GM12891 (cell line): ENCODE measurements at regions not wholly inside any gene's neighbourhood (a gene's known extent, or its start where the extent isn't known, plus 50 kb on each side); places are given as distances from the start of the nearest gene placed in this dataset.

ENCODE experiments used
- DNase-seq: peaks from one replicate; pipeline ENCODE4 v3.0.0; 2011; ENCODE audit warnings: low spot score; ENCODE audit not compliant: insufficient read length
- FAIRE-seq: peaks from 2 replicates; lab custom pipeline; 2011; peaks lifted over from hg19 to GRCh38; lab: Jason Lieb, UNC
- PAX5 ChIP-seq: IDR thresholded peaks from 2 replicates; pipeline ENCODE4 v1.6.1; 2011; ENCODE audit warnings: low read length, moderate library complexity, mild to moderate bottlenecking; ENCODE audit not compliant: insufficient read depth, severe bottlenecking
- POLR2A ChIP-seq: IDR thresholded peaks from 2 replicates; pipeline ENCODE4 v1.6.1; 2011; ENCODE audit warnings: low read depth, low read length, control low read depth
- POLR2AphosphoS5 ChIP-seq: IDR thresholded peaks from 2 replicates; pipeline ENCODE4 v1.6.1; 2011; ENCODE audit warnings: low read depth, low read length, control low read depth
- POU2F2 ChIP-seq: IDR thresholded peaks from 2 replicates; pipeline ENCODE4 v1.6.1; 2011; ENCODE audit warnings: low read depth, mild to moderate bottlenecking, control low read depth, low read length, moderate library complexity
- SPI1 ChIP-seq: IDR thresholded peaks from 2 replicates; pipeline ENCODE4 v1.6.1; 2011; ENCODE audit warnings: low read depth, low read length, control low read depth
- TAF1 ChIP-seq: IDR thresholded peaks from 2 replicates; pipeline ENCODE4 v1.6.1; 2011; ENCODE audit warnings: low read depth, low read length, control low read depth

DNA sequence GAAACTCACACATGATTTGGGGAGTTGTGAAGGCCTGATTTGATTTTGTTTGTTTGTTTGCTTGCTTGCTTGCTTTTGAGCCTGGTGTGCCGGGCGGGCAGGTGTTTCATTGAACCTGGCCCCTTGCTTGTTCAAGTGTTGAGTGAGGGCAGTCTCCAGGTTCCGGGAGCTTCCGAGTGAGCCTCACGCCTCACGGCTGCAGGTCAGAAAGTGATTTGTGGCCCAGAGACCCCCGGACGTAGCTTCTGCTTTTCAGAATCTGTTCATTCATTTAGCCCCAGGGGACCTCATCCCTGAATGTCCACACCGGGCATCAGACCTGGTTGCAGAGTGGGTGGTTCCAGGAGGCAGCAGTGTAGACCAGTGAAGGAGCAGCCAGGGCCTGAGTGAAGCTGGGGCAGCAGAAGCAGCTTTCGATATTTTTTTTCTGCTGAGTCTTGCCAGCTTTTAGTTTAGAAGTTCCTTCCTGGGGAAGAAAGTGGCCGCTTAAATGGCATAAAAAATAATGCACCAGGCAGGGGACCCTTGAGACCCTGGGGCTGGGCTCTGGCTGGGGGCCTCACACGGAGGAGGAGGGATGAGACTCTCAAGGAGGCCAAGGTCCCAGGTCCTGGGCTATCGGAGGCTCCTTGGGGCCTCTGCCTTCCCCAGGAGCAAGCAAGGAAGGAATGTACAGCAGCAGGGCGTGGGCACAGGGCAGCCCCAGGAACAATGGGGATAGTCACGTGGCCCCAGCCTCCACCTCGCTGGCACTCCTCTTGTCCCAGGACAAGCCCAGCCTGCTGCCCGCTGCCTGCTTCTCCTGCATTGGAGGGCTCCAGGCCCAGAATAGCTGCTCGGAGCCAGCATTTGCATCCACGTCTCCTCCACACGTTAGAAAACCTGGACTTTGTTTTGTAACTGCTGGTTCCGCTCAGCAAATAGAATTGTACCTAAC, 89.2 kb upstream of the BHLHE23 start:
- DNase-seq (no peak), FAIRE-seq (no peak)
- no peak for TF ChIP-seq PAX5
- TF ChIP-seq POU2F2: no peak
- no peak for TF ChIP-seq SPI1
- no peak for TF ChIP-seq POLR2A
- no peak for TF ChIP-seq TAF1
- TF ChIP-seq POLR2AphosphoS5: no peak

DNA sequence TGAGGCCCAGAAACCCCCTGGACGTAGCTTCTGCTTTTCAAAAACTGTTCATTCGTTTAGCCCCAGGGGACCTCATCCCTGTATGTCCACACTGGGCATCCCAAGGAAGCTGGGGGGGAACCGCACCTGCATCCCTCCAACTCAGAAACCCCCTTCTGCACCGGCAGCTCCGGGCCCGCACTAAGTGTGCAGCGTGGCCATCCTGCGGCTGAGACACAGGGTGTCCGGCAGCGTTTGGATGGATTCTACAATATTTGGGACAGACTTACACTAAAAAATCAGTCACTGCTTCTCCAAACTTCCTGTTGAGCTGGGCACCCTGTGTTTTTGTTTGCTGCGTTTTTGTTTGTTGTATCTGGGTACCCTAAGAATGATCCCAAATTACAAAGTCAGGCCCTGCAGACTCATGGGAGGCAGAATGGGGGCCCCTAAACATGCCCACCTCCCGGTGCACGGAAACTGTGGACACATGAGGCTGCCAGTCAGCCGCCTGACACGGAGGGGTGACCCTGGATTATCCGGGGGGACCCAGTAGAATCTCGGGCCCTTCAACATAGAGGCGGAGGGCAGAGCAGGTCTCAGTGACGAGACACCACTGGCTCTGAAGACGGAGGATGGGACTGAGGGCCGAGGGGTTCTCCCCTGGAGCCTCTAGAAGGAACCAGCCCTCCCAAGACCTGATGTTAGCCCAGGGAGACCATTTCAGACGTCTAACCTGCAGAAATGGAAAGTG, 88.2 kb upstream of the BHLHE23 start:
- FAIRE-seq (no peak), DNase-seq (no peak)
- no peak for TF ChIP-seq PAX5
- no peak for TF ChIP-seq POLR2A
- no peak for TF ChIP-seq POU2F2
- no peak for TF ChIP-seq TAF1
- no peak for TF ChIP-seq SPI1
- no peak for TF ChIP-seq POLR2AphosphoS5

DNA sequence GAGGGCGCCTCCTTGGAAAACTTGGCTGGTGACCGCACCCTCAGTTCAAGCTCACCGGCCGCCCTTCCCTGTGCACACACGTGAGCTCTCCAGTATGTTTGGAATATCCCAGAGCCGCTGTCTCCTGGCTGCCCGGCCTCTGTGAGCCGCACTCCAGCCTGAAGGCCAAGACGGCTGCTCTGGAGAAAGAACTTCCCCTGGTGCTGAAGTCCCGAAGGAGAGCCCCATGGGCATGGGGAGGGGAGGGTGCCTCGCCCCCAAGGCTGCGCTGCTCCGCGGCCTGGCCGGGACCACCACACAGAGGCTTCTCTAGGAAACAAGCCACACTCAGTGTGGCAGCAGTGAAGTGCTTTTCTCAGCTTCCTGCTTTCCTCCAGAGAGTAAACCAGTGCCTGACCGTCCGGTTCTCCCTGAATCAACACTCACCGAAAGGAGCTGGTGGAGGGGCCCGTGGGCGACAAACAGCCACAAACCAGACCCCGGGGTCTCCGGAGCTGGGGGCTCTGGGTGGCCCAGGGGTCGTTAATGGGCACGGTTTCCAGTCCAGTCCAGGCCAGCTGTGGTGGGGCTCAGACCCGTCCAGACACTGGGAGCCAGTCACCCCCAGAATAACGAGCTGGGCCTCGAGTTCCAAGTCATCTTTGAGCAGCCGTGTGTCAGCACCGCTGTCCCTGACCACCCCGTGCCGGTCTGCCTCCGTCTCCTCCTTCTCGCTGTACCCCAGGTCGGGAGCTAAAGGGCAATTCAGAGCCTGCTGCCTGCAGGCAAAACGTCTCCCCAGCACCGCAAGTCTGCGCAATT, 87.4 kb upstream of the BHLHE23 start:
- DNase-seq (no peak), FAIRE-seq (no peak)
- TF ChIP-seq TAF1 (no peak), PAX5 (no peak), POU2F2 (no peak), POLR2AphosphoS5 (no peak), SPI1 (no peak), POLR2A (no peak)

DNA sequence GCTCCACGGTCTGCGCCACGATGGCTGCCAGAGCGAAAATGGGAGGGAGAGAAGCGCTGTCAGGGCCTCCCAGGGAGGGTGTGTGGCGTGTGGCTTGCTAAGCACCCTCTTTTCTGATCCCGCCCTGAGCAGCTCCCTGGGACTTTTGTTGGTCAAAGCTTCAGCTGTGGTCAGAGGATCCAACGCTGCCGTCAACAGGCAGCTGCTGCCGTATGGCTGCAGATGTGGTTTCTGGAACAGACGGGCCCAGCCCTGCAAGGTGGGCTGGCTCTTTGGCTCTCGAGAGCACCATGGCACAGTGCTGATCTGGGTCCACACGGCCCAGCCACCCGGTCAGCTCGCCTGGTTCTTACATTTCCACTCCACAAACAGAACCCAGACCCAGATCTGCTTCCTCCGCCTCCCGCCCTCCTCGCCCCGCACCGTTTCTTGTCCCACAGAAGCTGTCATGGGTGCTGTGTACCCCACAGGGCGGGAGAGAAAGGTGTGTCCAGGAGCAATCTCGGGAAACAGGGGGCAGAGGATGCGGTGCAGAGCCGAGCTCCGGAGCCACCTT, 86.0 kb upstream of the BHLHE23 start:
- FAIRE-seq (no peak), DNase-seq (no peak)
- TF ChIP-seq POLR2A (no peak), SPI1 (no peak), TAF1 (no peak), POLR2AphosphoS5 (no peak)

DNA sequence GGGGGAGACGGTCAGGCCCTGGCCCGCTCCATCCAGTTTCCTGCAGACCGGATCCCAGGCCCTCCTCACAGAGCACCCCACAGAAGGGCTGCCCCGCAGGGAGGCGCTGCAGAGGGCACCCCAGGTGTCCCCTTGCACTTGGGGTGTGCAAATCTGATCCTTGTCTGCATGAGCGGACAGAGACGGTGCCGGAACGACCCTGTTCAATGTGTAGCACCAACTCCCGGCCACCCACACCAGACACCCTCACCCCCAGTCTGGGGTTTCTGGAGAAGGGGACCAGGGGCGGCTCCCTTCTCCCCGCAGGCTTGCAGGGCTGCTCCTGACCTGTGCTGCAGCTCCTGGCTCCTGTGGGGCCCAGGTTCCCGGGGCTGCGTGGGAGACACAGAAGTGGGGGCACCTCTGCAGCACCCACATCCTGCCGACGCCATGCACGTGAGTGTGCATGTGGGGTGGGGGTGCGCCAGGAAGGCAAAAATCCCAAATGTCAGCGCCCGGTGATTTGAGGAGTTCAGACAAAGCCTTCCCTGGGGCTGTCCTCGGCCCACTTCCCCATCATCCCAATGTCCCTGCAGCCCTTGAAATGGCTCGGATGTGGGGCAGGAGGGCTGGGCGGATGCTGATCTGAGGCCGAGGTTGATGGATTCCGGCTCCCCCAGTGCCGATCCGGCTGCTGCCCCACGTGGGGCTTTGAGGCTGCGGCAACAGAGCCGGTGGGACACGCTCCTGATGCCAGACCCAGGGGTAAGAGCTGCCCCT, 85.3 kb upstream of the BHLHE23 start:
- DNase-seq: no peak
- TF ChIP-seq POLR2AphosphoS5 (no peak), POLR2A (no peak), SPI1 (no peak), POU2F2 (no peak), TAF1 (no peak), PAX5 (no peak)
- no peak for FAIRE-seq

DNA sequence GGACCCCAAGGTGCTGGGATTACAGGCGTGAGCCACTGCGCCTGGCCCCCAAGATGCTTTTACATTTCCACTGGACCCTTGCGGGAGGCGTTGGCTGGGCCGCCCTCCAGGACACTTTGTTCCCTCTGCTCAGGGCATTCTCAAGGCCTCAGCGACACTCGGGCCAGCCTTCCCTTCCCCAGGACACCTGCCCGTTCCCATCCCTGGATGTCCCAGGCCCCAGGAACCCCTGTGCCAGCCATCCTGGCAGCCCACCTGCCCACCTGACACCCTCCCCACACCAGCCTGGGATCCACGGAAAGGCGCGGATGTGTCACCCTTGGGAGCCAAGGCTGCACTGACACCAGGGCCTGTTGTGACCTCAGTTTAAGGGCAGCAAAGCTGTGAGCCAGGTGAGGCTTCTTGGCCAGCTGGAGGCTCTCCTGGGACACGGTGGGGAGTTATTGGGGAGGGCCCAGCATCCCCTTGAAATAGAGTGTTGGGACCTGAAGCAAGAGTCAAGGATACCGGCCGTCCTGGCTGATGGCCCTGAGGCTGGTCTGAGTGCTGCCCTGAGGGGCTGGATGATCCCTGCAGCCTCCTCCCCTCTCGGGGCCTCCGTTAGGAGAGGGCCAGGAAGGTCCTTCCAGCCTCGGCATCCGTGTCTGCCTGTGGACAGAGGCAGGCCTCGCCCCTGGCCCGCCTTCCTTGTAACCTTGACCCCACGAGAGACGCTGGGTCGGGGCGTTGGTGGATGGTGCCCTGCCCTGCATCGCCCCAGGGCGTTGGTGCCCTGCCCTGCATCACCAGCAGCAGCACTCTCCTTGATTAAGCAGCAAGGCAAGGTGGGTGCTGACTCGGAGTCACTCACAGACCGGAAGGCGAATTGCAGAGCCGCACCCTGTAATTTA, 84.2 kb upstream of the BHLHE23 start:
- DNase-seq (no peak), FAIRE-seq (no peak)
- TF ChIP-seq TAF1: no peak

DNA sequence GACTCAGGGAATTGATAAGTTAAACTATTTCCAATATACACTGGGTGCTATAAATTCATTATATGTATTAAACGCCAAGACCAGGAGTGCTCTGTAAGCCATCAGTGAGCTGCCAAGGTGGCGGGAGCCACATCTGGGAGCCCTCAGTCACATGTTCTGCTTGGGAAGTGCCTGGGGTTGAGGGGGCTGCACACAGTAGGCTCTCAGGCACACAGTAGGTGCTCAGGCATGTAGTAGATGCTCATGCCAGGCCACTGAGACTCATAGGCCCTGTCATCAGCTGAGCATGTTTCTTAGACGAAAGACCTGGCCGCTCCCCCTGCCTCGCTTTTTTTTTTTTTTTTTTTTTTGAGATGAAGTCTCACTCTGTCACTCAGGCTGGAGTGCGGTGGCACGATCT, 83.3 kb upstream of the BHLHE23 start:
- DNase-seq (no peak), FAIRE-seq (no peak)
- TF ChIP-seq TAF1: no peak
- no peak for TF ChIP-seq PAX5
- TF ChIP-seq POLR2AphosphoS5: no peak
- no peak for TF ChIP-seq SPI1
- TF ChIP-seq POLR2A: no peak

DNA sequence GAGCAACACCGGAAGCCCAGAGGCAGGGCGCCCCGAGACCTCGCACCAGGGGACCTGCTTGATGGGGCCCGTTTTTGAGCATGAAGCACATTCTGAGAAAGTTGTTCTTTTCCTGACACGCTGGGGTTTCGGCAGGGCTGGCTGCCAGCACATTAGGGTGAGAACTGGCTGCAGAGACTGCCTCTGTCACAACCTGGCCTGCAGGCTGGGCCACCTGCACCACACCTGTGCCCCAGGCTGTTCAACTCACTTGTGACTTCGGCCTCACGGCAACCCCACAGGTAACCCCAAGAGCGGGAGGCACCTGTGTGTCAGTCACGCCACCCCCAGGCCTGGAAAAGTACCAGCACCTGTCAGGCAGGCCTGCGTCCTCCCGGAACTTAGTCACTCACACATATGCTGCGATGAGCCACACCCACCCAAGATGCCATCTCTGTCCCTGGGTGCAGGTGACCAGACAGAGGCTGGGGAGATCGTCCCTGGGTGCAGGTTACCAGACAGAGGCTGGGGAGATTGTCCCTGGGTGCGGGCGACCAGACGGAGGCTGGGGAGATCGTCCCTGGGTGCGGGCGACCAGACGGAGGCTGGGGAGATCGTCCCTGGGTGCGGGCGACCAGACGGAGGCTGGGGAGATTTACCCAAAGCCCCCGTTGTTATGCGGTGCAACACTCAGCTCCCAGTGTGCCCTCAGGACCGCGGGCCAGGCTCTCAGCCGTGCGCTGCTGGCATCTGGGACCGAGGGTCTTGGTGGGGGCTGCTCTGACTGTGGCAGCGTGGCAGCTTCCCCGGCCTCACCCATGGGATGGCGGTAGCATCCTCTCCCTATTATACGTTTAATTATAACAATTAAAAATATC, 82.5 kb upstream of the BHLHE23 start:
- no peak for DNase-seq
- TF ChIP-seq POU2F2 (no peak), PAX5 (no peak), POLR2A (no peak), POLR2AphosphoS5 (no peak), SPI1 (no peak), TAF1 (no peak)
- no peak for FAIRE-seq
